ENCODE measurements at regions not wholly inside any gene's neighbourhood (a gene's known extent, or its start where the extent isn't known, plus 50 kb on each side); places are given as distances from the start of the nearest gene placed in this dataset.

DNA sequence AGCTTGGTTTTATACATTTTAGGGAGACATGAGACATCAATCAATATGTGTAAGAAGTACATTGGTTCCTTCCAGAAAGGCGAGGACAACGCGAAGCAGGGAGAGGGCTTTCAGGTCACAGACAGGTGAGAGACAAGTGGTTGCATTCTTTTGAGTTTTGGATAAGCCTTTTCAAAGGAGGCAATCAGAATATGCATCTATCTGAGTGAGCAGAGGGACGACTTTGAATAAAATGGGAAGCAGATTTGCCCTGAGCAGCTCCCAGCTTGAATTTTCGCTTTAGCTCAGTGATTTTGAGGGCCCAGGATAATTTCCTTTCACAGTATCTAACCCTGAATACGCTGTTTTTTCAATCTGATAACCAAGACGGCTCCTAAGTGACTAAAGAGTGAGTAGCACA lies 82.5 kb upstream of the MYO3A start:
- TF ChIP-seq CTCF (conservative IDR thresholded peaks at IDR 0.05; ENCODE audit: low read depth, low read length) (no peak), EZH2 (IDR thresholded peaks at IDR 0.05; ENCODE audit: low read length, unreplicated experiment) (no peak)

All from PC-3 (cell line).